ENCODE measurements at regions not wholly inside any gene's neighbourhood (a gene's known extent, or its start where the extent isn't known, plus 50 kb on each side); places are given as distances from the start of the nearest gene placed in this dataset.

- no peak for DNase-seq
These were observed 75.5 kb upstream of the EDNRB start for GRCh38 chr13:77994166-77994565.

- no peak for DNase-seq
These were observed 72.4 kb upstream of the EDNRB start for GRCh38 chr13:77991003-77991402.

- no peak for DNase-seq
These were observed 70.7 kb upstream of the EDNRB start for GRCh38 chr13:77989281-77989680.

- no peak for DNase-seq
These were observed 69.7 kb upstream of the EDNRB start for GRCh38 chr13:77988355-77988754.

- no peak for DNase-seq
These were observed 68.1 kb upstream of the EDNRB start for GRCh38 chr13:77986713-77987112.

- DNase-seq = no peak
These were observed 67.4 kb upstream of the EDNRB start for GRCh38 chr13:77985866-77986636.

GRCh38 chr13:77981281-77981881, 62.8 kb upstream of the EDNRB start:
- no peak for DNase-seq

- no peak for DNase-seq
These were observed 62.0 kb upstream of the EDNRB start for GRCh38 chr13:77980592-77980991.

GRCh38 chr13:77979721-77980385, 61.2 kb upstream of the EDNRB start:
- no peak for DNase-seq

GRCh38 chr13:77975358-77976042, 56.9 kb upstream of the EDNRB start:
- no peak for DNase-seq

GRCh38 chr13:77969299-77969698, 50.7 kb upstream of the EDNRB start:
- DNase-seq = no peak
